Natural killer cell (primary cell): ENCODE measurements at regions not wholly inside any gene's neighbourhood (a gene's known extent, or its start where the extent isn't known, plus 50 kb on each side); places are given as distances from the start of the nearest gene placed in this dataset.

Experiments
- ATAC-seq, 3 donors: fragments of 150-1000 bp in 2 of 3; fragments of 200-7000 bp in 1 of 3; cut with Tn5 transposase; 1 replicate in 1 of 3; 2 replicates in 2 of 3; pipeline ENCODE4 v1.10.0; 2021; ENCODE audit warnings: mild to moderate bottlenecking in 2 of 3, moderate library complexity in 2 of 3
- DNase-seq, 2 donors: peaks; one replicate each; pipeline versions ENCODE4 v3.0.0 to v3.0.0-alpha.2; 2013 to 2021; ENCODE audit warnings: mixed read lengths in 1 of 2
- H3K27ac ChIP-seq: one replicate; pipeline ENCODE4 v1.5.1; 2013; ENCODE audit warnings: mild to moderate bottlenecking, low read length
- H3K27me3 ChIP-seq: one replicate; pipeline ENCODE4 v1.6.1; 2013; ENCODE audit warnings: low read length; ENCODE audit not compliant: control insufficient read depth, insufficient read depth
- H3K36me3 ChIP-seq: one replicate; pipeline ENCODE4 v1.6.1; 2013; ENCODE audit warnings: low read length; ENCODE audit not compliant: control insufficient read depth, insufficient read depth
- H3K4me1 ChIP-seq: one replicate; pipeline ENCODE4 v1.6.1; 2013; ENCODE audit warnings: low read length; ENCODE audit not compliant: control insufficient read depth, insufficient read depth
- H3K4me3 ChIP-seq: one replicate; pipeline ENCODE4 v1.5.1; 2013; ENCODE audit warnings: low read length
- H3K9me3 ChIP-seq: one replicate; pipeline ENCODE4 v1.6.1; 2013; ENCODE audit warnings: low read length; ENCODE audit not compliant: control insufficient read depth, insufficient read depth
- H3K27ac Mint-ChIP-seq, 2 donors: one replicate each; pipeline ENCODE4 v1.8.0; 2022; ENCODE audit warnings: mild to moderate bottlenecking in 2 of 2, mixed read lengths in 2 of 2, moderate library complexity in 1 of 2
- H3K27me3 Mint-ChIP-seq, 2 donors: one replicate each; pipeline ENCODE4 v1.8.0; 2022; ENCODE audit warnings: low read depth in 2 of 2, mixed read lengths in 2 of 2
- H3K36me3 Mint-ChIP-seq: one replicate; pipeline ENCODE4 v1.8.0; 2022; ENCODE audit warnings: mixed read lengths
- H3K4me1 Mint-ChIP-seq, 2 donors: one replicate each; pipeline ENCODE4 v1.8.0; 2022; ENCODE audit warnings: mixed read lengths in 2 of 2
- H3K4me3 Mint-ChIP-seq: one replicate; pipeline ENCODE4 v1.8.0; 2022; ENCODE audit warnings: mild to moderate bottlenecking, moderate library complexity, mixed read lengths
- H3K9me3 Mint-ChIP-seq, 2 donors: one replicate each; pipeline ENCODE4 v1.8.0; 2022; ENCODE audit warnings: mixed read lengths in 2 of 2
- CTCF ChIP-seq: fragments of 200-600 bp; IDR thresholded peaks from one replicate; pipeline ENCODE4 v1.8.0; 2022; ENCODE audit warnings: antibody characterized with exemption
- WGBS: methylation state at CpG from one replicate; pipeline ENCODE4 v1.1.7; 2013; ENCODE audit warnings: missing lambda C conversion rate; ENCODE audit not compliant: insufficient coverage; 5-methylcytosine and 5-hydroxymethylcytosine counted together
- intact Hi-C: fragments of 100-400 bp; cut with micrococcal nuclease; formaldehyde crosslinking; loops from one replicate; pipeline ENCODE4 v1.14.2; 2022

GRCh38 chr13:111923439-111923838 lies 143.5 kb upstream of the SOX1 start:
- no peak for TF ChIP-seq CTCF
- peaks cover 2 to 16% of the 10 kb centered on the region in 2 donors for H3K27me3 Mint-ChIP-seq

GRCh38 chr13:111923991-111924677 lies 142.8 kb upstream of the SOX1 start:
- Mint-ChIP-seq H3K4me3 (no peak overlapping the region), H3K36me3 (no peaks in the 10 kb centered on the region), H3K27ac (no peak overlapping the region), H3K9me3 (no peaks in the 10 kb centered on the region), H3K27me3 (peaks cover 2 to 16% of the 10 kb centered on the region in 2 donors), H3K4me1 (no peaks in the 10 kb centered on the region)
- Histone ChIP-seq H3K4me3 (no peak overlapping the region), H3K9me3 (no peaks in the 10 kb centered on the region), H3K27me3 (no peaks in the 10 kb centered on the region), H3K36me3 (no peaks in the 10 kb centered on the region), H3K27ac (no peak overlapping the region), H3K4me1 (no peaks in the 10 kb centered on the region)
- WGBS = 89% methylated on average over 15 of the region's 15 CpGs
- no peak for TF ChIP-seq CTCF
- ATAC-seq = no peak
- DNase-seq = no peak
- intact Hi-C loops = no loop called here

More at GRCh38 chr13:111923439-111923838, 143.5 kb upstream of the SOX1 start:
- Mint-ChIP-seq H3K4me1 (no peaks in the 10 kb centered on the region), H3K9me3 (no peaks in the 10 kb centered on the region), H3K4me3 (no peak overlapping the region), H3K27ac (no peak overlapping the region), H3K36me3 (no peaks in the 10 kb centered on the region)
- Histone ChIP-seq H3K27ac (no peak overlapping the region), H3K36me3 (no peaks in the 10 kb centered on the region), H3K9me3 (no peaks in the 10 kb centered on the region), H3K4me1 (no peaks in the 10 kb centered on the region), H3K27me3 (no peaks in the 10 kb centered on the region), H3K4me3 (no peak overlapping the region)
- DNase-seq = no peak
- intact Hi-C loops = no loop called here
- no peak for ATAC-seq
- 89% methylated on average over 5 of the region's 5 CpGs for WGBS

GRCh38 chr13:111924678-111925075 lies 142.3 kb upstream of the SOX1 start:
- Mint-ChIP-seq H3K36me3 (no peaks in the 10 kb centered on the region), H3K4me1 (no peaks in the 10 kb centered on the region), H3K9me3 (no peaks in the 10 kb centered on the region), H3K27ac (no peak overlapping the region), H3K4me3 (no peak overlapping the region), H3K27me3 (peaks cover 2 to 16% of the 10 kb centered on the region in 2 donors)
- no peaks in the 10 kb centered on the region for H3K27me3 ChIP-seq
- 89% methylated on average over 4 of the region's 6 CpGs for WGBS
- no peaks in the 10 kb centered on the region for H3K9me3 ChIP-seq
- no peak overlapping the region for H3K4me3 ChIP-seq
- no peak overlapping the region for H3K27ac ChIP-seq
- no peak for DNase-seq
- H3K36me3 ChIP-seq = no peaks in the 10 kb centered on the region
- intact Hi-C loops = no loop called here
- H3K4me1 ChIP-seq = no peaks in the 10 kb centered on the region
- no peak for TF ChIP-seq CTCF
- no peak for ATAC-seq
